Osteoblast (primary cell): ENCODE measurements at regions not wholly inside any gene's neighbourhood (a gene's known extent, or its start where the extent isn't known, plus 50 kb on each side); places are given as distances from the start of the nearest gene placed in this dataset.

ENCODE experiments used
- DNase-seq: peaks from one replicate; pipeline ENCODE4 v3.0.0; 2011; ENCODE audit warnings: low spot score, mixed read lengths; ENCODE audit not compliant: insufficient read length; ENCODE audit errors: missing footprints
- H2AFZ ChIP-seq: 2 replicates; pipeline ENCODE4 v1.6.0; 2011; ENCODE audit warnings: mild to moderate bottlenecking, low read length
- H3K27ac ChIP-seq: 2 replicates; pipeline ENCODE4 v1.5.1; 2011; ENCODE audit warnings: mild to moderate bottlenecking, low read depth, low read length, moderate library complexity
- H3K27me3 ChIP-seq: 2 replicates; pipeline ENCODE4 v1.6.0; 2012; ENCODE audit warnings: mild to moderate bottlenecking, control low read depth, inconsistent platforms, low read length, moderate library complexity; ENCODE audit not compliant: insufficient read depth
- H3K36me3 ChIP-seq: 2 replicates; pipeline ENCODE4 v1.5.1; 2011; ENCODE audit warnings: mild to moderate bottlenecking, low read length, control low read depth, moderate library complexity; ENCODE audit not compliant: insufficient read depth
- H3K4me1 ChIP-seq: 2 replicates; pipeline ENCODE4 v1.5.1; 2011; ENCODE audit warnings: mild to moderate bottlenecking, low read length, control low read depth, moderate library complexity; ENCODE audit not compliant: insufficient read depth
- H3K4me2 ChIP-seq: 2 replicates; pipeline ENCODE4 v1.6.0; 2011; ENCODE audit warnings: mild to moderate bottlenecking, low read length; ENCODE audit not compliant: insufficient read depth
- H3K4me3 ChIP-seq: fragments of 200-600 bp; sonication (generic); 3 replicates; pipeline ENCODE4 v1.5.1; 2012; ENCODE audit warnings: mild to moderate bottlenecking, low read length, inconsistent platforms; ENCODE audit not compliant: insufficient read depth
- H3K79me2 ChIP-seq: 2 replicates; pipeline ENCODE4 v1.6.0; 2012; ENCODE audit warnings: mild to moderate bottlenecking, low read length, control low read depth, inconsistent platforms; ENCODE audit not compliant: insufficient read depth
- H3K9me3 ChIP-seq: 2 replicates; pipeline ENCODE4 v1.5.1; 2011; ENCODE audit warnings: low read depth, low read length, control low read depth
- H4K20me1 ChIP-seq: 2 replicates; pipeline ENCODE4 v1.6.0; 2012; ENCODE audit warnings: mild to moderate bottlenecking, low read length, control low read depth; ENCODE audit not compliant: insufficient read depth
- CTCF ChIP-seq: IDR thresholded peaks from 2 replicates; pipeline ENCODE4 v1.5.1; 2011; ENCODE audit warnings: mild to moderate bottlenecking, low read depth, low read length, moderate library complexity; ENCODE audit errors: extremely low read depth

GRCh38 chr2:225282858-225283710 lies 116.4 kb upstream of the NYAP2 start:
- peak; percentile 75 for TF ChIP-seq CTCF
- Histone ChIP-seq H3K4me3 (no peak overlapping the region), H3K4me1 (peaks cover 7% of the 10 kb centered on the region), H3K79me2 (no peaks in the 10 kb centered on the region), H3K36me3 (no peaks in the 10 kb centered on the region), H2AFZ (no peak overlapping the region), H3K27ac (no peak overlapping the region), H3K9me3 (no peaks in the 10 kb centered on the region), H4K20me1 (no peaks in the 10 kb centered on the region), H3K27me3 (peaks cover 5% of the 10 kb centered on the region), H3K4me2 (no peak overlapping the region)
- peak; percentile 17 for DNase-seq

GRCh38 chr2:225276207-225276606 lies 123.3 kb upstream of the NYAP2 start:
- TF ChIP-seq CTCF, result no peak
- no peaks in the 10 kb centered on the region for H3K27me3 ChIP-seq
- H3K4me2 ChIP-seq, result no peak overlapping the region
- H3K4me1 ChIP-seq, result no peaks in the 10 kb centered on the region
- no peaks in the 10 kb centered on the region for H3K9me3 ChIP-seq
- no peak for DNase-seq
- H3K4me3 ChIP-seq, result no peak overlapping the region
- H3K79me2 ChIP-seq, result no peaks in the 10 kb centered on the region
- H3K36me3 ChIP-seq, result no peaks in the 10 kb centered on the region
- H3K27ac ChIP-seq, result no peak overlapping the region
- no peaks in the 10 kb centered on the region for H4K20me1 ChIP-seq
- H2AFZ ChIP-seq, result no peak overlapping the region

GRCh38 chr2:225275443-225275842 lies 124.1 kb upstream of the NYAP2 start:
- no peaks in the 10 kb centered on the region for H3K79me2 ChIP-seq
- no peaks in the 10 kb centered on the region for H3K36me3 ChIP-seq
- no peaks in the 10 kb centered on the region for H3K9me3 ChIP-seq
- H3K27ac ChIP-seq, result no peak overlapping the region
- H2AFZ ChIP-seq, result no peak overlapping the region
- H4K20me1 ChIP-seq, result no peaks in the 10 kb centered on the region
- no peaks in the 10 kb centered on the region for H3K4me1 ChIP-seq
- DNase-seq, result no peak
- H3K4me2 ChIP-seq, result no peak overlapping the region
- no peak overlapping the region for H3K4me3 ChIP-seq
- no peak for TF ChIP-seq CTCF
- no peaks in the 10 kb centered on the region for H3K27me3 ChIP-seq

GRCh38 chr2:225274751-225275150 lies 124.8 kb upstream of the NYAP2 start:
- DNase-seq, result no peak

More at GRCh38 chr2:225274751-225275150, 124.8 kb upstream of the NYAP2 start:
- H3K79me2 ChIP-seq, result no peaks in the 10 kb centered on the region
- no peaks in the 10 kb centered on the region for H3K9me3 ChIP-seq
- no peaks in the 10 kb centered on the region for H4K20me1 ChIP-seq
- H3K4me2 ChIP-seq, result no peak overlapping the region
- H2AFZ ChIP-seq, result no peak overlapping the region
- no peak for TF ChIP-seq CTCF
- no peaks in the 10 kb centered on the region for H3K27me3 ChIP-seq
- H3K36me3 ChIP-seq, result no peaks in the 10 kb centered on the region
- H3K4me1 ChIP-seq, result no peaks in the 10 kb centered on the region
- no peak overlapping the region for H3K27ac ChIP-seq
- no peak overlapping the region for H3K4me3 ChIP-seq
